Transverse colon (tissue), 3 donors: ENCODE measurements at regions not wholly inside any gene's neighbourhood (a gene's known extent, or its start where the extent isn't known, plus 50 kb on each side); places are given as distances from the start of the nearest gene placed in this dataset.

Source experiments
- CTCF ChIP-seq, 5 experiments: fragments of 200-600 bp in 3 of 5; fragments of 450-650 bp in 2 of 5; sonication (generic) in 3 of 5; IDR thresholded peaks; 1 replicate in 2 of 5; 2 replicates in 3 of 5; pipeline ENCODE4 v1.5.1; 2016 to 2017; ENCODE audit warnings: antibody characterized with exemption in 5 of 5, inconsistent platforms in 3 of 5, mild to moderate bottlenecking in 2 of 5, moderate library complexity in 1 of 5
- POLR2A ChIP-seq: fragments of 450-650 bp; IDR thresholded peaks from one replicate; pipeline ENCODE4 v1.6.1; 2016; ENCODE audit warnings: antibody characterized with exemption, mild to moderate bottlenecking, moderate library complexity

GRCh38 chr5:18961234-18961633 lies 1026.8 kb downstream of the CDH18 start:
- TF ChIP-seq CTCF (IDR thresholded peaks at IDR 0.05) (no peak), POLR2A (no peak)
